LoVo (cell line): ENCODE measurements at regions not wholly inside any gene's neighbourhood (a gene's known extent, or its start where the extent isn't known, plus 50 kb on each side); places are given as distances from the start of the nearest gene placed in this dataset.

Source experiments
- DNase-seq: peaks from one replicate; pipeline ENCODE4 v3.0.0-alpha.2; 2016; ENCODE audit warnings: low spot score

DNA sequence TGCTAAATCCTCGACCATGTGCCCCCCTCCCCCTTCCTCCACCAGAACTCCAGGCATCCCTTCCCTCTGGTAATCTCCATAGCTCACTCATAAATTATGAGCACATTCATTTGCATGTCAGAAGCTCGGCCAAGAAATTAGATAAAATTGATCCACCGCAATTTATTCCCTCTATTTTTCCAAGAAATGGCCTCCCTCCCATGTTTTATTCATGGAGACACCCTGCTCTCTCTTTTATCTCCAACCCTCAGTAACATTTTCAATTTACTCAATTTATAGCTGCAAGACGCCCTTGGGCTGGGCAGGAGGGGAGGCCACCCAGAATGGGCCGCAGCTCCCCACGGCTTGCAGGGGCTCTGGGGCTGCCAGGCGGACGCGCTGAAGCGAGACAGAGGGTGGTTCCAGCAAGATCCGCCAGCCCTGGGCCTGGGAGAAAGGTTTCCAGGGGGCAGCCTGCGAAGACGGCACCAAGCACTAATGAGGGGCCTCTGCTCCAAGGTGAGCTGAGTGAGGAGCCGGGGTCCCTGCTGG, 54.7 kb upstream of the ZNF423 start:
- no peak for DNase-seq

DNA sequence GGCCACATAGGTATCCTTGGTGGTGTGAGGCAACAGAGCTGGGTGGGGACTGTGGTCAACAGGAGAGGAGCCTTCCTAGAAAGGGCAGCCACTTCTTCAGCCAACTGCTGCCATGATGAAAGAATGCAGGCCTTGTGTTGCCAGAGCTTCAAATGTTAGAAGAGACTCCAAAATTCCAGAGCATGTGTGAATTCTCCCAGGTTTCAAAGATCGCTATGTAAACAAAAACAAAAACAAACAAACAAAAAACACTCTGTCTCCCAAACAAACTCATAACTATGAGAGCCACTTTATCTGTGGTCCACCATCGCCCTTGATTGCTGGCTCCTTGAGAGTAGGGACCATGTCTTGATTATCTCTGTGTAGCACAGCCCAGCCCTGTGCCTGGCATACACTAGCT, 55.5 kb upstream of the ZNF423 start:
- DNase-seq: no peak

- DNase-seq: no peak
These were observed 56.8 kb upstream of the ZNF423 start for GRCh38 chr16:49912721-49913120.

- DNase-seq: no peak
These were observed 57.8 kb upstream of the ZNF423 start for GRCh38 chr16:49913720-49914119.

DNA sequence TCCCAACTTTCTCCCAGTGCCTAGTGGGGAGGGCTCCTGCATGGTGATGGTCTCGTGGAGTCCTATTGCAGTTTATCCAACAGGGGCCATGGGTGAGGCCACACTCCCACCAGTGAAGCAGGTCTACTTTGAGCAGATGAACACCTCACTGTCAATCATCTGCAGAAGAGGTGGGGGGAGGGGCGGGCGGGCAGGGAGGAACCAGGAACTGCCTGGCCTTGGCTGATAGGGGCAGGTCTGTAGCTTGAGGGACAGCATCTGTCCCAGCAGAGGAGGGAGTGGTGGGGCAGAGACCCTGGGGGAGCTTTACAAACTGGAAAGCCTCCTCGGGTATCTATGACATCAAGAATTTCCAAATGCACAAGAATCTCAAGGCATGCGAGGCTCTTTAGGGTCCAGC, 58.7 kb upstream of the ZNF423 start:
- DNase-seq: no peak

DNA sequence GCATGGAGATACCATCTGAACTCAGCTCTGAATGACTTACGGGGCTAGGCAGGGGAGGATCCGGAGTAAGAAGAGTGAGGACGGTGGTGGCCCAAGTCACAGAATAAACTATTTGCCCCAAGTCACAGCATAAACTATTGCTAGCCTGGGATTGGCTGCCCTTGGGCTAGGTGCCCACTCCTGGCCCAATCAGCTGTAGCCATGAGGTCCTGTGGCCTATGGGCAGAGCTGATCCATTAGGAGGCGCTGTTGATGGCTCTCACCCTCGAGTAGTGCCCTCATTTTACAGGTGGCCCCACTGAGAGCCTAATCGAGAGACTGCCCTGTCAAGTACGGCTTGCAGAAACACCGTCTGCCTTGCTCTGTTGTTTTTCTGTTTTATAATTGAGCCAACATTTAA, 62.3 kb upstream of the ZNF423 start:
- no peak for DNase-seq

- no peak for DNase-seq
These were observed 63.4 kb upstream of the ZNF423 start for GRCh38 chr16:49919327-49919726.

GRCh38 chr16:49920397-49920796, 64.5 kb upstream of the ZNF423 start:
- DNase-seq: no peak

DNA sequence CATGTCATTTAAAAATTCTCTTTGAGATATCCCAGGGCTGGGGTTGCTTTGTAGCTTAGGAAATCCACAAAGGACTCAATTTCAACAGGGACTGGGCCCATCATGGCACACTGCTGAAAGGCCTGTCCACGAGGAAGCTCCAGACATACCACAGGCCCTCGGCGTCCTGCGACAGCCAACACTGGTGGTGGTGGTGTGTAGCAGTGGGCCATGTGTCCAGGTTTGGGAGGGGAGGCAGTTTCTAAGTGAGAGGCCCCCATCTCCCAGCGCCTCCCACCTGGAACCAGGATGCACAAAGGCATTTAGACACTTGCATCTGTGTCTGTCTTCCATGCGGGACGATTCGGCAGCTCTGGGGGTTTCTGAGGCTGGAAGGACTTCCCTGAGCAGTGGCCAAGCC, 65.2 kb upstream of the ZNF423 start:
- DNase-seq: no peak

DNA sequence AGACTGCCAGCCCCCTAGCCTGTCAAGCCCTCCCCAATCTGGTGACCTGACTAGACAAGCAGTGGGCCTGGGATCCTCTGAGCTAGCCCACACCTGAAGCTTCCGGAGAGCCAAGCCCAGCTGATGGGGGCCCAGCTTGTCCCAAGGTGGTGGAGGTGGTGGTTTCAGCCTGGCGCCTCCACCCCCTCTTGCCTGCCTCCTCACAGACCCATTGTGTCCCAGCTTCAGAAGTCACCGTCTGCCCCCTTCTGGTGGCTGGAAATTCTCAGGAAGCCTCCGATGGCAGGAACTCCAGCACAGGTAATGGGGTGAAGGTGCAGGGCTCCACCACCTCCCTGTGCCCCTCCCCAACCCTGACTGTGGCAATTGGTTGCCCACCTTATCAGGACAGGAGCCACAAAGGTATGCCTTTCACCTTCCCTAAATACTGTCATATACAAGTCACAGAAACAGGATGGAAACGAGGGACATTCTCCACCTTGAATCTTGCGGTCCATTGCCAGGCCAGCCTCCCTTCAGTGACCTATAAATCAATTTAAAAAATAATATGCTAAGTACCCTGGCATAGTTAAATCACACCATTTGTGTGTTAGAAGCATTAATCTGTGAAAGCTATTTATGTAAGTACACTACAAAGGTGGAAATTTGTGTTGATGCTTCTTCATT, 66.0 kb upstream of the ZNF423 start:
- DNase-seq: peak; percentile 43

DNA sequence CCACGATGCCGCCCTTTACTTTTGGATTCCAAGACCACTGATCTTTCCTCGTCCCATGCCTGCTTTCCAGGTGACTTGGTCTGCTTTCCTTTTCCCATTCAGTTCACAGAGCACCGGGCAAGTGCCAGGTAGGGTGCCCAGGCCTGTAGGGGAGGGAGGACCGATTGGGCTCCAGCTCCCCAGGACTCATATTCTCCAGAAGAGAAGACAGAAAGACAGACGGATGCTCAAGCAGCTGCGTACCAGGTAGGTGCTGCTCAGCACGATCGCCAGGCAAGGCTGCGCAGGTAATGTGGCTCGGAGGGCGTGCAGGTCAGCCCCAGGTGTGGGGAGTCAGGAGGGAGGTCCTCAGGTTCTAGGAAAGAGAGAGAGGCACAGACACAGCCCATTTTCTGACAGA, 67.5 kb upstream of the ZNF423 start:
- DNase-seq: no peak

- DNase-seq: peak; percentile 5
These were observed 68.2 kb upstream of the ZNF423 start for GRCh38 chr16:49924078-49924477.

GRCh38 chr16:49926941-49927340, 71.0 kb upstream of the ZNF423 start:
- no peak for DNase-seq

DNA sequence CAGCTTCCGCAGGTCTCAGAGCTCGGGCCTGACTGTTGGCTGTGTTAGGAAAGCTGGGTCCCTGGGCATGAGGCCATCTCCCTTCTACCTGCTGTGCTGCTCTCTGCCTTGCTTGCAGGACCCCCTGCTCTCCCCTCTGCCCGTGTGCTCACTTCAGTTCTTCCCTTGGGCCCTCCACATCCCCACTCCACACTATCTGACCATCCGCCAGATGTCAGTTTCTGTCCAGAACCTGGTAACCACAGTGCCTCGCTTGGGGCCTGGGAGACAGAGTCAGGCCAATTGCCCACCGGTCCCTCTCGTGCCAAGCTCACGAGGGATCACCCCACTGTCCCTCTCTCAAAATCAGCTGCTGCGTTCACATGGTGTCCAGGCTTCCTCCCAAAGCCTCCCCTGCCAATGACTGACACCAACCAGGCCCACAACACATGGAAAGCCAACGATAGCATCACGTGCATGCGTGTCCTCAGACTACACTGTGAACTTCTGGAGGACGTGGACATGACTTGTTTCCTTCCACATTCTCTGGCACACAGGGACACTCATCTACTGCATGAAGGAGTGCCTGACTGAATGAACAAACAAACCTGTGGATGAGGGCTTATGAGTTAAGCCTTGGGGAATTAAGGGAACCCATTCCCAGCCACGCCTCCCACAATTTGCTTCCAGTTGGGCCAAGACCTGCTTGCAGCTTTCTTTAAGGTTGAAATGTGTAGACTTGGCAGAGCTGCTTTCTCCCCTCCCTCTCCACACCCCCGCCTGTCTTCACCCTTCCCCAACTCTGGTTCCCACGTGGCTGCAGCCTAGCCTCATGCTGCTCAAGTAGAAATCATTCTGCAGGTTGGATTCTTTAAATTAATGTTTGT, 72.5 kb upstream of the ZNF423 start:
- no peak for DNase-seq

DNA sequence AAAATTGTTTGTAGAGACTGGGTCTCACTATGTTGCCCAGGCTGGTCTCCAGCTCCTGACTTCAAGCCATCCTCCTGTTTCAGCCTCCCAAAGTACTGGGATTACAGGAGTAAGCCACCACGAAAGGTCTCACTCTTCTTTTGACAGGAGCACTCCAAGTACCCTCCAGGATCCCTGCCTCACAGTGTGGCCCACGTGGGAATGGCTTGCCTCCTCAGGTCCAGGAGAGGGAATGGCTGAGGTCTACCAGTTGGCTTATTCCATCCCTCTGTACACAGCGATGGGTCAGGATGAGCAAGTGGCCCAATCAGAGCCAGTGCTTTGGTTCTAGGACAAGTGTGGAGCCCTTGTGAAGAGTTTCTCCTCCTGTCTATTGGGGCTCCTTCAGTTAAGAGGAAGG, 73.7 kb upstream of the ZNF423 start:
- DNase-seq: no peak

DNA sequence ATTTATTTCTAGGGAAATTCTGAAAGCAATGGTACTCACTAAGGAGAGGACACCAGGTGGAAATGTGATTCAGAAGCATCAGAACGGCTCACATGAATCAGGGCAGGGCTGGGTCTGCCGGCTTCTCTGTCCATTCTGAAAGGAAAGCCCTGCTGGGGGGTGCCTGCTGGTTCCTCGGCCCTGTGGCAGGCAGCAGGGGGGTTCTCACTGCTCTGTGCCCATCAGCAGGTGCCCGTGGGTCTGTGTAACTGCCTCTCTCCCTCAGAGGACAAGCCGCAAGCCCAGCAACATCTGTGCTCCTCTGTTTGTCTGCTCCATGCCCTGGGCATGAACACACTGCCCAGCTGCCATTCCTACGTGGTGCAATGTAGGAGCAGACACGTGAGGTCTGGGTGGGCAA, 74.9 kb upstream of the ZNF423 start:
- no peak for DNase-seq

DNA sequence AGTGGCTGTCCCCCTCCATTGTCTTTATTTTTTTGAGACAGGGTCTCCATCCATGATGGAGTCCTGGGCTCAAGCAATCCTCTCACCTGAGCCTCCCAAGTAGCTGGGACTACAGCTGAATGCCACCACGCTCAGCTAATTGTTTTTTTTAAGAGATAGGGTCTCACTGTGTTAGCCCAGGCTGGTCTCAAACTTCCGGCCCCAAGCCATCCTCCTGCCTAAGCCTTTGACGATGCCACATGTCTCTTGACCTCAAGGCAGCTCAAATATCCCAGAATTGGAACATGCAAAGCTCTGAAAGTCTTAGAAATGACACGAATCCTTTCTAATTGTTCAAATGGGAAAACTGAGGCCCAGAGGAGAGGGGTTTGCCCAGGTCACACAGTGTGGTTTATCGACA, 75.4 kb upstream of the ZNF423 start:
- no peak for DNase-seq

DNA sequence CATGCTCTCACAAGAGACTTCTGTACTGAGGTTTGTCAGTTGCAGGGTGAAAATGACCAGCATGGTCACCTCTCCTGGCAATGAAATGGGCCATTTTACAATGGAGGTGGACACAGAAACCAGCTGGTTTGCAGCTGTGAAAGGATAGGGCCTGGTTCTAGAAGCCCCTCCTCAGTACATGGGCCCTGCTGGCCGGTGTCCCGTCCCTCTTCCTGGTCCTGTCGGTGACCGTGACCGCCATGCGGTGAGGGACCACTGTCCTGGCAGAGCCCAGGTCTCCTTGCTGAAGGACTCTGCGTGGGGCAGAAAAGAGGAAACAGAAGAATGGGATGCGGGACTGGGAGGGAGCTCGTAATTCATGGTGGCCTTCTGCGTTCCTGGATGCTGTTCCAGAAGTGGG, 76.0 kb upstream of the ZNF423 start:
- no peak for DNase-seq

DNA sequence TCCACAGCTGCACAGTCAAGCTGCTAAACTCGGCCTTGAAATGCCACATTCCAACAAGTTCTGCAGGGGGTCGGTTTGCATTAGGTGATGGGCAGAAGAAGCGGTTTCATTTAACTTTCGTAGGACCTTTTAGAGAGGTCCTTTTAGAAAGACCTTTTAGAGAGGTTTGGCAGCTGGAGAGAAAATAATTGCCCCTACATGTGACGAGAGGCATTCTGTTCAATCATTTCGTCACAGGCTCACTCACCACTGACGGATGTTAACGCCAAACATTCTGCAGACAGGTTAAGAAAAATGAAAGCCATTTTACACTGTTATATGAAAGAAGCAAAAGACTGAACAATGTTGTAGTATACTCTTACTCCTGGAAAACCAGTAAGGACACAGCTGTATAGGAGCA, 76.5 kb upstream of the ZNF423 start:
- no peak for DNase-seq

DNA sequence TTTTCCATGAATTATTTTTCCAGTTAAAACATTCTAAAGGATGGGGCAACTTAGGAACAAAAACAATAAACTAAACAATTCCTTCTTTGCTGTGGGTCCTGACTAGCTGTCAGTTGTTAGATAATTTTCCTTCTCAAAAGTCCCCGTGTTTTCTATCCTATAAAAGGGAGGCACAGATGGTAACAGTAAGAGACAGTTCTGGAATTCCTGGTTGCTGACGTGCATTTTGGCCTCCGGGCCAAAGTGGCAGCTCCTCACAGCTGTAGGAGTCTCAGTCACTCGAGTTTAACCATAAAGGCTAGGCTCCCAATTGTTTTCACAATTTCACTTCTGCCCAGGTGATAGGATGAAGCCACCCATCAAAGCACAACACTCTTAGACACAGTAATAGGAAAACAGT, 77.0 kb upstream of the ZNF423 start:
- no peak for DNase-seq

GRCh38 chr16:49936791-49937190, 80.9 kb upstream of the ZNF423 start:
- DNase-seq: no peak

DNA sequence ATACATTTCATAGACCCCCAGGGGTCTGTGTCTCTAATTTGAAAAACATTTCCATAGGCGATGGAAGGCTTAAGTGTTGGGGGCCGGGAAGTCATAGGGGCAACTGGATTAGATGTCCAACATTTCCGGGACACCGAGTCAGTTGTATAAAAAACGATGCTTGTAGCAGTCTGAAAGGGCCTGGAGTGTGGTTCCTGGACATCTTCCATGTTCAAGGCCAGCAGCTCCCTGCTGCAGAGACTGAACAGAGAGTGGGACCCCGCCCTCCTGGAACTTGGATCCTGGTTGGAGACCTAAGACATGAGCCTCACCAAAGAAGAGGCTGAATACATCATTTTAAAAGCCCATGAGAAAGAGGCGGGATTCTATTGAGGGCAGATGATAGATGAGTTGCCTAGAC, 82.0 kb upstream of the ZNF423 start:
- no peak for DNase-seq

DNA sequence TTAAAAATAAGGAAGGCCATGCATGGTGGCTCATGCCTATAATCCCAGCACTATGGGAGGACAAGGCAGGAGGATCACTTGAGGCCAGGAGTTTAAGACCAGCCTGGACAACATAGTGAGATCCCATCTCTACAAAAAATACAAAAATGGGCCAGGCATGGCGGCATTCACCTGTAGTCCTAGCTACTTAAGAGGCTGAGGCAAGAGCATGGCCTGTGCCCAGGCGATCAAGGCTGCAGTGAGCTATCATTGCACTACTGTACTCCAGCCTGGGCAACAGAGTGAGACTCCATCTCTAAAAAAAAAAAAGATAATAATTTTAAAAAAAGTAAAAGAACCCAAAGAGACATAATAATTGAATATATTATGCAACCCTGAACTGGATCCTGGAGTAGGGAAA, 83.6 kb upstream of the ZNF423 start:
- no peak for DNase-seq
